HEK293 (cell line): ENCODE measurements at regions not wholly inside any gene's neighbourhood (a gene's known extent, or its start where the extent isn't known, plus 50 kb on each side); places are given as distances from the start of the nearest gene placed in this dataset.

Experiments
- CTCF ChIA-PET: fragments of 350-600 bp; formaldehyde crosslinking; extraction: SDS; loops from one replicate; lab custom pipeline; 2021; ENCODE audit warnings: antibody characterized with exemption; lab: Yijun Ruan, JAX
- POLR2A ChIA-PET: fragments of 300-600 bp; formaldehyde crosslinking; extraction: SDS; loops from one replicate; lab custom pipeline; 2020; ENCODE audit warnings: antibody characterized with exemption, inconsistent platforms; lab: Yijun Ruan, JAX
- H3K27ac ChIP-seq: fragments of 200-500 bp; sonication (Bioruptor generic); 2 replicates; pipeline ENCODE4 v1.5.1; 2014; ENCODE audit warnings: low read depth, low read length, control low read depth, inconsistent platforms; ENCODE audit errors: extremely low read depth
- H3K36me3 ChIP-seq, 2 experiments: fragments of 200-500 bp in 1 of 2; sonication (Bioruptor generic) in 1 of 2; 1 replicate in 1 of 2; 2 replicates in 1 of 2; pipeline ENCODE4 v1.5.1; 2014 to 2017; ENCODE audit warnings: inconsistent platforms in 2 of 2, low read length in 2 of 2; ENCODE audit not compliant: control insufficient read depth in 2 of 2, insufficient read depth in 1 of 2
- H3K4me1 ChIP-seq: fragments of 200-500 bp; sonication (Bioruptor generic); 2 replicates; pipeline ENCODE4 v1.5.1; 2014; ENCODE audit warnings: mild to moderate bottlenecking, low read length, inconsistent platforms; ENCODE audit not compliant: control insufficient read depth, insufficient read depth
- H3K4me3 ChIP-seq: 2 replicates; pipeline ENCODE4 v1.5.1; 2011; ENCODE audit warnings: low read depth, mild to moderate bottlenecking, control low read depth, low read length, moderate library complexity
- H3K9me3 ChIP-seq: fragments of 200-500 bp; sonication (Bioruptor generic); 2 replicates; pipeline ENCODE4 v1.5.1; 2014; ENCODE audit warnings: low read depth, low read length, inconsistent platforms; ENCODE audit not compliant: control insufficient read depth, insufficient read depth
- KLF10 ChIP-seq: fragments of 450-650 bp; IDR thresholded peaks from 2 replicates; pipeline ENCODE4 v1.5.1; 2018; ENCODE audit warnings: missing biosample characterization, mild to moderate bottlenecking, missing genetic modification characterization
- PBX3 ChIP-seq: sonication (generic); formaldehyde crosslinking; IDR thresholded peaks from 2 replicates; pipeline ENCODE4 v1.8.1; 2022; ENCODE audit warnings: mild to moderate bottlenecking, moderate library complexity, missing genetic modification reagents
- RBAK ChIP-seq: fragments of 450-650 bp; formaldehyde crosslinking; IDR thresholded peaks from 2 replicates; pipeline ENCODE4 v1.5.1; 2016; ENCODE audit warnings: missing biosample characterization, missing genetic modification characterization
- SCRT2 ChIP-seq: fragments of 450-650 bp; formaldehyde crosslinking; IDR thresholded peaks from 2 replicates; pipeline ENCODE4 v1.5.1; 2016; ENCODE audit warnings: missing biosample characterization, missing genetic modification characterization
- TCF7L2 ChIP-seq: IDR thresholded peaks from 2 replicates; pipeline ENCODE4 v1.6.1; 2011; ENCODE audit warnings: low read depth, mild to moderate bottlenecking, inconsistent platforms, low read length, moderate library complexity, borderline replicate concordance
- WT1 ChIP-seq: fragments of 450-650 bp; formaldehyde crosslinking; IDR thresholded peaks from 2 replicates; pipeline ENCODE4 v1.5.1; 2016; ENCODE audit warnings: missing biosample characterization, missing genetic modification characterization
- ZBTB17 ChIP-seq: fragments of 450-650 bp; formaldehyde crosslinking; IDR thresholded peaks from 2 replicates; pipeline ENCODE4 v1.5.1; 2016; ENCODE audit warnings: missing biosample characterization, missing genetic modification characterization
- ZBTB21 ChIP-seq: fragments of 450-650 bp; formaldehyde crosslinking; IDR thresholded peaks from 2 replicates; pipeline ENCODE4 v1.5.1; 2017; ENCODE audit warnings: missing biosample characterization, missing genetic modification characterization
- ZFP3 ChIP-seq: fragments of 450-650 bp; formaldehyde crosslinking; IDR thresholded peaks from 2 replicates; pipeline ENCODE4 v1.5.1; 2016; ENCODE audit warnings: low read depth, missing biosample characterization, missing genetic modification characterization
- ZIC2 ChIP-seq: fragments of 450-650 bp; formaldehyde crosslinking; IDR thresholded peaks from 2 replicates; pipeline ENCODE4 v1.5.1; 2016; ENCODE audit warnings: missing biosample characterization, missing genetic modification characterization
- ZNF121 ChIP-seq: fragments of 450-650 bp; formaldehyde crosslinking; IDR thresholded peaks from 2 replicates; pipeline ENCODE4 v1.5.1; 2016; ENCODE audit warnings: missing biosample characterization, missing genetic modification characterization
- ZNF140 ChIP-seq: fragments of 450-650 bp; formaldehyde crosslinking; IDR thresholded peaks from 2 replicates; pipeline ENCODE4 v1.5.1; 2016; ENCODE audit warnings: missing biosample characterization, missing genetic modification characterization
- ZNF202 ChIP-seq: fragments of 450-650 bp; formaldehyde crosslinking; IDR thresholded peaks from 2 replicates; pipeline ENCODE4 v1.5.1; 2016; ENCODE audit warnings: missing biosample characterization, missing genetic modification characterization, borderline replicate concordance
- ZNF302 ChIP-seq: fragments of 450-650 bp; formaldehyde crosslinking; IDR thresholded peaks from 2 replicates; pipeline ENCODE4 v1.5.1; 2016; ENCODE audit warnings: missing biosample characterization, missing genetic modification characterization, low read depth
- ZNF366 ChIP-seq: fragments of 450-650 bp; formaldehyde crosslinking; conservative IDR thresholded peaks from 2 replicates; pipeline ENCODE4 v1.5.1; 2016; ENCODE audit warnings: missing biosample characterization, missing genetic modification characterization
- ZNF585B ChIP-seq: fragments of 450-650 bp; formaldehyde crosslinking; IDR thresholded peaks from 2 replicates; pipeline ENCODE4 v1.5.1; 2016; ENCODE audit warnings: missing biosample characterization, missing genetic modification characterization
- ZNF600 ChIP-seq: fragments of 450-650 bp; formaldehyde crosslinking; IDR thresholded peaks from 2 replicates; pipeline ENCODE4 v1.5.1; 2016; ENCODE audit warnings: missing biosample characterization, missing genetic modification characterization
- ZNF623 ChIP-seq: fragments of 450-650 bp; formaldehyde crosslinking; IDR thresholded peaks from 2 replicates; pipeline ENCODE4 v1.5.1; 2016; ENCODE audit warnings: missing biosample characterization, missing genetic modification characterization
- ZNF660 ChIP-seq: fragments of 450-650 bp; IDR thresholded peaks from 2 replicates; pipeline ENCODE4 v1.5.1; 2018; ENCODE audit warnings: missing biosample characterization, mild to moderate bottlenecking, missing genetic modification characterization
- ZNF777 ChIP-seq: fragments of 450-650 bp; formaldehyde crosslinking; IDR thresholded peaks from 2 replicates; pipeline ENCODE4 v1.5.1; 2017; ENCODE audit warnings: missing biosample characterization, missing genetic modification characterization, borderline replicate concordance
- ZSCAN4 ChIP-seq: fragments of 450-650 bp; formaldehyde crosslinking; IDR thresholded peaks from 2 replicates; pipeline ENCODE4 v1.5.1; 2017; ENCODE audit warnings: missing biosample characterization, missing genetic modification characterization
- TF ChIP-seq, protein P1 (sequence below): fragments of 450-650 bp; formaldehyde crosslinking; IDR thresholded peaks from 2 replicates; pipeline ENCODE4 v1.5.1; 2016; ENCODE audit warnings: missing biosample characterization, missing genetic modification characterization
- TF ChIP-seq, protein P2 (sequence below): fragments of 450-650 bp; formaldehyde crosslinking; IDR thresholded peaks from 2 replicates; pipeline ENCODE4 v1.5.1; 2016; ENCODE audit warnings: missing biosample characterization, missing genetic modification characterization
- TF ChIP-seq, protein P3 (sequence below): fragments of 450-650 bp; formaldehyde crosslinking; IDR thresholded peaks from 2 replicates; pipeline ENCODE4 v1.5.1; 2016; ENCODE audit warnings: missing biosample characterization, missing genetic modification characterization

DNA sequence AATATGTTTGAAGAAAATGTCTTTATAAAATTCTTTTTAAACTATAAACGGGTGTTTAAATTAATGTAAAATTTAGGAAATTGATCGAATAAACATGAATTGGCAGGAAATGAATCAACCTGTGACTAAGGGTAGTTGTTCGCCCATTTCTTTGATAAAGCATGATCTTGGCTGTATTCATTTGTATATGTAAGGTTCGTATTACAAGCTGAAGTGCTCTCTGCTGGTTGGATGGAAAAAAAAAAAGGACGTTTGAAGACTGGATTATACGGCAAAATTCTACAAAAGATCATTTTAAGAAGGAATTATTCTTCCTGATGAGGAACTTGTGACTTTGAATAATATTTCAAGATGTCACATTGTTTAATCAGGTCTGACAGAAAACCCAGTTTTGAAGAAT lies 185.4 kb upstream of the ANK3 start (continued):
- TF ChIP-seq RBAK (tag by site-specific recombination), result no peak
- no peak for TF ChIP-seq ZNF623 (tag by site-specific recombination)
- TF ChIP-seq, protein P1, sequence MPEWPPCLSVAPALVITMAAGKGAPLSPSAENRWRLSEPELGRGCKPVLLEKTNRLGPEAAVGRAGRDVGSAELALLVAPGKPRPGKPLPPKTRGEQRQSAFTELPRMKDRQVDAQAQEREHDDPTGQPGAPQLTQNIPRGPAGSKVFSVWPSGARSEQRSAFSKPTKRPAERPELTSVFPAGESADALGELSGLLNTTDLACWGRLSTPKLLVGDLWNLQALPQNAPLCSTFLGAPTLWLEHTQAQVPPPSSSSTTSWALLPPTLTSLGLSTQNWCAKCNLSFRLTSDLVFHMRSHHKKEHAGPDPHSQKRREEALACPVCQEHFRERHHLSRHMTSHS, result no peak
- TF ChIP-seq ZFP3, result no peak
- TF ChIP-seq, protein P2, sequence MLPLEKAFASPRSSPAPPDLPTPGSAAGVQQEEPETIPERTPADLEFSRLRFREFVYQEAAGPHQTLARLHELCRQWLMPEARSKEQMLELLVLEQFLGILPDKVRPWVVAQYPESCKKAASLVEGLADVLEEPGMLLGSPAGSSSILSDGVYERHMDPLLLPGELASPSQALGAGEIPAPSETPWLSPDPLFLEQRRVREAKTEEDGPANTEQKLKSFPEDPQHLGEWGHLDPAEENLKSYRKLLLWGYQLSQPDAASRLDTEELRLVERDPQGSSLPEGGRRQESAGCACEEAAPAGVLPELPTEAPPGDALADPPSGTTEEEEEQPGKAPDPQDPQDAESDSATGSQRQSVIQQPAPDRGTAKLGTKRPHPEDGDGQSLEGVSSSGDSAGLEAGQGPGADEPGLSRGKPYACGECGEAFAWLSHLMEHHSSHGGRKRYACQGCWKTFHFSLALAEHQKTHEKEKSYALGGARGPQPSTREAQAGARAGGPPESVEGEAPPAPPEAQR (tag by site-specific recombination), result no peak
- TF ChIP-seq ZNF366, result no peak
- TF ChIP-seq TCF7L2, result no peak
- TF ChIP-seq, protein P3, sequence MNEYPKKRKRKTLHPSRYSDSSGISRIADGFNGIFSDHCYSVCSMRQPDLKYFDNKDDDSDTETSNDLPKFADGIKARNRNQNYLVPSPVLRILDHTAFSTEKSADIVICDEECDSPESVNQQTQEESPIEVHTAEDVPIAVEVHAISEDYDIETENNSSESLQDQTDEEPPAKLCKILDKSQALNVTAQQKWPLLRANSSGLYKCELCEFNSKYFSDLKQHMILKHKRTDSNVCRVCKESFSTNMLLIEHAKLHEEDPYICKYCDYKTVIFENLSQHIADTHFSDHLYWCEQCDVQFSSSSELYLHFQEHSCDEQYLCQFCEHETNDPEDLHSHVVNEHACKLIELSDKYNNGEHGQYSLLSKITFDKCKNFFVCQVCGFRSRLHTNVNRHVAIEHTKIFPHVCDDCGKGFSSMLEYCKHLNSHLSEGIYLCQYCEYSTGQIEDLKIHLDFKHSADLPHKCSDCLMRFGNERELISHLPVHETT (tag by site-specific recombination), result no peak
- TF ChIP-seq ZNF660 (tag by site-specific recombination), result no peak
- TF ChIP-seq ZNF585B, result no peak

GRCh38 chr10:60574388-60574787 lies 184.7 kb upstream of the ANK3 start:
- Histone ChIP-seq H3K4me1 (peaks cover 11% of the 10 kb centered on the region; the same call in 1 of the 2 replicates), H3K9me3 (no peaks in the 10 kb centered on the region), H3K4me3 (no peak overlapping the region), H3K36me3 (no peaks in the 10 kb centered on the region), H3K27ac (no peak overlapping the region)
- no peak for TF ChIP-seq KLF10 (tag by site-specific recombination)
- no peak for TF ChIP-seq ZNF202 (tag by site-specific recombination)
- TF ChIP-seq ZSCAN4 (tag by site-specific recombination), result no peak
- TF ChIP-seq ZNF140, result no peak
- no peak for TF ChIP-seq ZBTB17 (tag by site-specific recombination)
- no peak for TF ChIP-seq ZNF121
- TF ChIP-seq PBX3 (CRISPR knock-in tag), result no peak
- no peak for TF ChIP-seq ZNF777 (tag by site-specific recombination)
- TF ChIP-seq SCRT2 (tag by site-specific recombination), result no peak
- no peak for TF ChIP-seq ZNF600
- CTCF ChIA-PET, result no interaction called here
- POLR2A ChIA-PET, result no interaction called here

DNA sequence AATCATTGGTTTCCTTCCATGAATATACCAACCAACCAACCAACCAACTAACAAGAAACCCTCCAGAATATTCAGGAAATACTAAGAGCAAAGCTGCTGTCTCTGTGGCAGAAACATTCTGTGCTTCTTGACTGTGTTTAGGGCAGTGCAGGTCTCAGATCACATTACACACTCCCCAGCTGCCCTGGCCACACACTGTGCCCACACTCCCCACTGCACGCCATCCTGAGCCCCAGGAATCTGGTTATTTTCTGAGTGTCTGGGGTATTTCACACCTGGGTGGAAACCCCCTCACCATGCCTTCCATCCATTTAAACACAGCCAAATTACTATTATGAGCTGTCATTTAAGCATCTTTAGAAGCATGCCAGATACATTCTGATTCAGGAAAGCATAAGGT lies 183.7 kb upstream of the ANK3 start:
- POLR2A ChIA-PET, result no interaction called here
- TF ChIP-seq ZNF302, result no peak
- peak; percentile 54; the same call in 1 of the 2 replicates for TF ChIP-seq WT1 (tag by site-specific recombination)
- peak; percentile 55 for TF ChIP-seq ZIC2
- no peak for TF ChIP-seq ZBTB21 (tag by site-specific recombination)

More for the DNA sequence above, 183.7 kb upstream of the ANK3 start:
- Histone ChIP-seq H3K36me3 (no peaks in the 10 kb centered on the region), H3K4me3 (no peak overlapping the region), H3K27ac (no peak overlapping the region), H3K9me3 (no peaks in the 10 kb centered on the region), H3K4me1 (peaks cover 11% of the 10 kb centered on the region; the same call in 1 of the 2 replicates)
- CTCF ChIA-PET, result no interaction called here
